GM23338 (cell line): ENCODE measurements at regions not wholly inside any gene's neighbourhood (a gene's known extent, or its start where the extent isn't known, plus 50 kb on each side); places are given as distances from the start of the nearest gene placed in this dataset.

ENCODE experiments used
- ATAC-seq: fragments of 200-7000 bp; cut with Tn5 transposase; 3 replicates; pipeline ENCODE4 v1.9.1; 2020
- DNase-seq: peaks from one replicate; pipeline ENCODE4 v3.0.0-alpha.2; 2015; ENCODE audit warnings: low spot score
- H2AFZ ChIP-seq: fragments of 200-600 bp; sonication (generic); 2 replicates; pipeline ENCODE4 v1.8.0; 2016; ENCODE audit warnings: antibody characterized with exemption, mild to moderate bottlenecking, moderate library complexity
- H3F3A ChIP-seq: fragments of 200-600 bp; sonication (generic); replicated peaks from 2 replicates; pipeline ENCODE4 v1.8.0; 2017; ENCODE audit warnings: antibody characterized with exemption, mixed run types, low read depth
- H3K27ac ChIP-seq: fragments of 200-600 bp; sonication (generic); 2 replicates; pipeline ENCODE4 v1.6.1; 2016; ENCODE audit warnings: low read depth
- H3K27me3 ChIP-seq: fragments of 200-600 bp; sonication (generic); 2 replicates; pipeline ENCODE4 v1.8.0; 2016; ENCODE audit warnings: mild to moderate bottlenecking, mixed run types, moderate library complexity; ENCODE audit not compliant: insufficient read depth
- H3K36me3 ChIP-seq: fragments of 200-600 bp; sonication (generic); 2 replicates; pipeline ENCODE4 v1.8.0; 2016; ENCODE audit warnings: mild to moderate bottlenecking; ENCODE audit not compliant: insufficient read depth
- H3K4me1 ChIP-seq: fragments of 200-600 bp; sonication (generic); 2 replicates; pipeline ENCODE4 v1.8.0; 2016; ENCODE audit warnings: mild to moderate bottlenecking, moderate library complexity; ENCODE audit not compliant: insufficient read depth
- H3K4me2 ChIP-seq: fragments of 200-600 bp; sonication (generic); 2 replicates; pipeline ENCODE4 v1.7.1; 2017; ENCODE audit warnings: mixed run types
- H3K4me3 ChIP-seq: fragments of 200-600 bp; sonication (generic); 2 replicates; pipeline ENCODE4 v1.6.1; 2016; ENCODE audit warnings: mixed run types
- H3K79me2 ChIP-seq: fragments of 200-600 bp; sonication (generic); replicated peaks from 2 replicates; pipeline ENCODE4 v1.8.0; 2017; ENCODE audit warnings: mild to moderate bottlenecking; ENCODE audit not compliant: insufficient read depth
- H3K9me2 ChIP-seq: fragments of 200-600 bp; sonication (generic); 2 replicates; pipeline ENCODE4 v1.8.0; 2017; ENCODE audit not compliant: insufficient read depth
- H4K20me1 ChIP-seq: fragments of 200-600 bp; sonication (generic); replicated peaks from 2 replicates; pipeline ENCODE4 v1.8.0; 2017; ENCODE audit warnings: mild to moderate bottlenecking; ENCODE audit not compliant: insufficient read depth
- H3K27ac Mint-ChIP-seq: 2 replicates; pipeline ENCODE4 v1.8.0; 2020; ENCODE audit warnings: inconsistent platforms, mild to moderate bottlenecking, moderate library complexity, mixed read lengths
- H3K27me3 Mint-ChIP-seq: 3 replicates; pipeline ENCODE4 v1.8.0; 2022; ENCODE audit warnings: low read depth, mild to moderate bottlenecking, moderate library complexity, mixed read lengths, inconsistent platforms; ENCODE audit not compliant: insufficient read depth, poor library complexity
- H3K36me3 Mint-ChIP-seq: 3 replicates; pipeline ENCODE4 v1.8.0; 2021; ENCODE audit warnings: low read depth, mild to moderate bottlenecking, inconsistent platforms, moderate library complexity, mixed read lengths
- H3K4me1 Mint-ChIP-seq: 3 replicates; pipeline ENCODE4 v1.8.0; 2020; ENCODE audit warnings: mild to moderate bottlenecking, inconsistent platforms, mixed read lengths
- H3K4me3 Mint-ChIP-seq: 3 replicates; pipeline ENCODE4 v1.8.0; 2021; ENCODE audit warnings: moderate library complexity, mild to moderate bottlenecking, inconsistent platforms, mixed read lengths
- H3K9me3 Mint-ChIP-seq: 3 replicates; pipeline ENCODE4 v1.8.0; 2020; ENCODE audit warnings: moderate library complexity, mild to moderate bottlenecking, inconsistent platforms, mixed read lengths
- CREB1 ChIP-seq: fragments of 250-450 bp; sonication (Bioruptor Pico); IDR thresholded peaks from 2 replicates; pipeline ENCODE4 v1.5.0; 2020; ENCODE audit warnings: low read depth, mild to moderate bottlenecking, moderate library complexity
- ETS1 ChIP-seq: IDR thresholded peaks from 2 replicates; pipeline ENCODE4 v1.6.1; 2016; ENCODE audit warnings: antibody characterized with exemption
- EZH2 ChIP-seq: fragments of 200-600 bp; sonication (generic); IDR thresholded peaks from one replicate; pipeline ENCODE4 v1.8.0; 2017; ENCODE audit warnings: antibody characterized with exemption, mild to moderate bottlenecking, low read depth; ENCODE audit not compliant: unreplicated experiment
- EZH2phosphoT487 ChIP-seq: fragments of 200-600 bp; sonication (generic); IDR thresholded peaks from one replicate; pipeline ENCODE4 v1.8.1; 2018; ENCODE audit warnings: antibody characterized with exemption; ENCODE audit not compliant: unreplicated experiment
- JUNB ChIP-seq: IDR thresholded peaks from one replicate; pipeline ENCODE4 v1.6.1; 2016; ENCODE audit warnings: antibody characterized with exemption; ENCODE audit not compliant: unreplicated experiment
- NANOG ChIP-seq: IDR thresholded peaks from 2 replicates; pipeline ENCODE4 v1.6.1; 2016; ENCODE audit warnings: antibody characterized with exemption, borderline replicate concordance
- POLR2AphosphoS5 ChIP-seq: IDR thresholded peaks from 2 replicates; pipeline ENCODE4 v1.6.1; 2016; ENCODE audit warnings: antibody characterized with exemption, low read depth
- REST ChIP-seq: IDR thresholded peaks from one replicate; pipeline ENCODE4 v1.6.1; 2018; ENCODE audit warnings: antibody characterized with exemption; ENCODE audit not compliant: unreplicated experiment
- STAT1 ChIP-seq: IDR thresholded peaks from one replicate; pipeline ENCODE4 v1.6.1; 2016; ENCODE audit warnings: antibody characterized with exemption; ENCODE audit not compliant: unreplicated experiment
- ZNF114 ChIP-seq: fragments of 250-450 bp; sonication (Bioruptor Pico); IDR thresholded peaks from 2 replicates; pipeline ENCODE4 v1.5.0; 2020; ENCODE audit warnings: mild to moderate bottlenecking, moderate library complexity
- ZNF331 ChIP-seq: fragments of 250-450 bp; sonication (Bioruptor Pico); IDR thresholded peaks from 2 replicates; pipeline ENCODE4 v1.5.0; 2020; ENCODE audit warnings: low read depth, mild to moderate bottlenecking, moderate library complexity
- TF ChIP-seq, protein P1 (sequence below), 2 experiments: fragments of 200-600 bp in 1 of 2; sonication (generic) in 1 of 2; conservative IDR thresholded peaks; 2 replicates each; pipeline versions ENCODE4 v1.5.1 to v1.6.1; 2016 to 2017; ENCODE audit warnings: antibody characterized with exemption in 2 of 2, low read depth in 2 of 2, mild to moderate bottlenecking in 2 of 2, moderate library complexity in 1 of 2
- TF ChIP-seq, protein P2 (sequence below): fragments of 250-450 bp; sonication (Bioruptor Pico); IDR thresholded peaks from 2 replicates; pipeline ENCODE4 v1.5.0; 2020; ENCODE audit warnings: mild to moderate bottlenecking, moderate library complexity

DNA sequence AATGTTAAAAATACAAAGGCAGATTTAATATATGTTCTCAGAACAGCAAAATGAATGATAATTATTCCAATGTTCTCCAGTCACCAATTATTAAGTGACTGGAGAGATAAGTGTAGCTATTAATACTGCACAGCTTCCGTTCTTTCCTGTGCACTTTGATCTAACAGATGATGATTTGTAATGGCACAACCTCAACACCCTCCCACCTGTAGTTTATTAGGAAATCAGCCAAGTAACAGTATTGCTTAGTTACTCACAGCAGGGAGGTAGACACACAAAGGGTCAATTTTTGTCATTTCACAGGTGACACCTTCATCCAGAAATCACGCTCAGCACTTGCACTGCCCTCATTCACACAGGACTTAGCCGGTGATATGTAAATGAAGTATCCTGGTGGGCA lies 688.1 kb downstream of the EPHA3 start:
- no peaks in the 10 kb centered on the region for H3K36me3 Mint-ChIP-seq
- DNase-seq (no peak), ATAC-seq (no peak)
- no peaks in the 10 kb centered on the region for H3K27me3 Mint-ChIP-seq
- Histone ChIP-seq H3F3A (no peaks in the 10 kb centered on the region), H3K36me3 (no peaks in the 10 kb centered on the region), H3K4me3 (no peak overlapping the region), H3K4me2 (no peak overlapping the region), H3K9me2 (no peaks in the 10 kb centered on the region), H3K79me2 (no peaks in the 10 kb centered on the region), H2AFZ (no peak overlapping the region), H3K4me1 (no peaks in the 10 kb centered on the region), H3K27ac (no peak overlapping the region), H3K27me3 (no peaks in the 10 kb centered on the region), H4K20me1 (no peaks in the 10 kb centered on the region)
- TF ChIP-seq EZH2phosphoT487, result no peak
- TF ChIP-seq EZH2, result no peak
- no peak for TF ChIP-seq CREB1 (CRISPR knock-in tag)
- TF ChIP-seq REST, result no peak
- TF ChIP-seq ZNF331 (CRISPR knock-in tag), result no peak
- TF ChIP-seq STAT1, result no peak
- no peak for TF ChIP-seq JUNB
- TF ChIP-seq ZNF114 (CRISPR knock-in tag), result no peak
- TF ChIP-seq, protein P1, sequence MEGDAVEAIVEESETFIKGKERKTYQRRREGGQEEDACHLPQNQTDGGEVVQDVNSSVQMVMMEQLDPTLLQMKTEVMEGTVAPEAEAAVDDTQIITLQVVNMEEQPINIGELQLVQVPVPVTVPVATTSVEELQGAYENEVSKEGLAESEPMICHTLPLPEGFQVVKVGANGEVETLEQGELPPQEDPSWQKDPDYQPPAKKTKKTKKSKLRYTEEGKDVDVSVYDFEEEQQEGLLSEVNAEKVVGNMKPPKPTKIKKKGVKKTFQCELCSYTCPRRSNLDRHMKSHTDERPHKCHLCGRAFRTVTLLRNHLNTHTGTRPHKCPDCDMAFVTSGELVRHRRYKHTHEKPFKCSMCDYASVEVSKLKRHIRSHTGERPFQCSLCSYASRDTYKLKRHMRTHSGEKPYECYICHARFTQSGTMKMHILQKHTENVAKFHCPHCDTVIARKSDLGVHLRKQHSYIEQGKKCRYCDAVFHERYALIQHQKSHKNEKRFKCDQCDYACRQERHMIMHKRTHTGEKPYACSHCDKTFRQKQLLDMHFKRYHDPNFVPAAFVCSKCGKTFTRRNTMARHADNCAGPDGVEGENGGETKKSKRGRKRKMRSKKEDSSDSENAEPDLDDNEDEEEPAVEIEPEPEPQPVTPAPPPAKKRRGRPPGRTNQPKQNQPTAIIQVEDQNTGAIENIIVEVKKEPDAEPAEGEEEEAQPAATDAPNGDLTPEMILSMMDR (conservative IDR thresholded peaks at IDR 0.05; ENCODE audit: low read depth in 2 of 2), result no peak
- TF ChIP-seq ETS1, result no peak
- TF ChIP-seq POLR2AphosphoS5, result no peak
- TF ChIP-seq NANOG, result no peak
- TF ChIP-seq, protein P2, sequence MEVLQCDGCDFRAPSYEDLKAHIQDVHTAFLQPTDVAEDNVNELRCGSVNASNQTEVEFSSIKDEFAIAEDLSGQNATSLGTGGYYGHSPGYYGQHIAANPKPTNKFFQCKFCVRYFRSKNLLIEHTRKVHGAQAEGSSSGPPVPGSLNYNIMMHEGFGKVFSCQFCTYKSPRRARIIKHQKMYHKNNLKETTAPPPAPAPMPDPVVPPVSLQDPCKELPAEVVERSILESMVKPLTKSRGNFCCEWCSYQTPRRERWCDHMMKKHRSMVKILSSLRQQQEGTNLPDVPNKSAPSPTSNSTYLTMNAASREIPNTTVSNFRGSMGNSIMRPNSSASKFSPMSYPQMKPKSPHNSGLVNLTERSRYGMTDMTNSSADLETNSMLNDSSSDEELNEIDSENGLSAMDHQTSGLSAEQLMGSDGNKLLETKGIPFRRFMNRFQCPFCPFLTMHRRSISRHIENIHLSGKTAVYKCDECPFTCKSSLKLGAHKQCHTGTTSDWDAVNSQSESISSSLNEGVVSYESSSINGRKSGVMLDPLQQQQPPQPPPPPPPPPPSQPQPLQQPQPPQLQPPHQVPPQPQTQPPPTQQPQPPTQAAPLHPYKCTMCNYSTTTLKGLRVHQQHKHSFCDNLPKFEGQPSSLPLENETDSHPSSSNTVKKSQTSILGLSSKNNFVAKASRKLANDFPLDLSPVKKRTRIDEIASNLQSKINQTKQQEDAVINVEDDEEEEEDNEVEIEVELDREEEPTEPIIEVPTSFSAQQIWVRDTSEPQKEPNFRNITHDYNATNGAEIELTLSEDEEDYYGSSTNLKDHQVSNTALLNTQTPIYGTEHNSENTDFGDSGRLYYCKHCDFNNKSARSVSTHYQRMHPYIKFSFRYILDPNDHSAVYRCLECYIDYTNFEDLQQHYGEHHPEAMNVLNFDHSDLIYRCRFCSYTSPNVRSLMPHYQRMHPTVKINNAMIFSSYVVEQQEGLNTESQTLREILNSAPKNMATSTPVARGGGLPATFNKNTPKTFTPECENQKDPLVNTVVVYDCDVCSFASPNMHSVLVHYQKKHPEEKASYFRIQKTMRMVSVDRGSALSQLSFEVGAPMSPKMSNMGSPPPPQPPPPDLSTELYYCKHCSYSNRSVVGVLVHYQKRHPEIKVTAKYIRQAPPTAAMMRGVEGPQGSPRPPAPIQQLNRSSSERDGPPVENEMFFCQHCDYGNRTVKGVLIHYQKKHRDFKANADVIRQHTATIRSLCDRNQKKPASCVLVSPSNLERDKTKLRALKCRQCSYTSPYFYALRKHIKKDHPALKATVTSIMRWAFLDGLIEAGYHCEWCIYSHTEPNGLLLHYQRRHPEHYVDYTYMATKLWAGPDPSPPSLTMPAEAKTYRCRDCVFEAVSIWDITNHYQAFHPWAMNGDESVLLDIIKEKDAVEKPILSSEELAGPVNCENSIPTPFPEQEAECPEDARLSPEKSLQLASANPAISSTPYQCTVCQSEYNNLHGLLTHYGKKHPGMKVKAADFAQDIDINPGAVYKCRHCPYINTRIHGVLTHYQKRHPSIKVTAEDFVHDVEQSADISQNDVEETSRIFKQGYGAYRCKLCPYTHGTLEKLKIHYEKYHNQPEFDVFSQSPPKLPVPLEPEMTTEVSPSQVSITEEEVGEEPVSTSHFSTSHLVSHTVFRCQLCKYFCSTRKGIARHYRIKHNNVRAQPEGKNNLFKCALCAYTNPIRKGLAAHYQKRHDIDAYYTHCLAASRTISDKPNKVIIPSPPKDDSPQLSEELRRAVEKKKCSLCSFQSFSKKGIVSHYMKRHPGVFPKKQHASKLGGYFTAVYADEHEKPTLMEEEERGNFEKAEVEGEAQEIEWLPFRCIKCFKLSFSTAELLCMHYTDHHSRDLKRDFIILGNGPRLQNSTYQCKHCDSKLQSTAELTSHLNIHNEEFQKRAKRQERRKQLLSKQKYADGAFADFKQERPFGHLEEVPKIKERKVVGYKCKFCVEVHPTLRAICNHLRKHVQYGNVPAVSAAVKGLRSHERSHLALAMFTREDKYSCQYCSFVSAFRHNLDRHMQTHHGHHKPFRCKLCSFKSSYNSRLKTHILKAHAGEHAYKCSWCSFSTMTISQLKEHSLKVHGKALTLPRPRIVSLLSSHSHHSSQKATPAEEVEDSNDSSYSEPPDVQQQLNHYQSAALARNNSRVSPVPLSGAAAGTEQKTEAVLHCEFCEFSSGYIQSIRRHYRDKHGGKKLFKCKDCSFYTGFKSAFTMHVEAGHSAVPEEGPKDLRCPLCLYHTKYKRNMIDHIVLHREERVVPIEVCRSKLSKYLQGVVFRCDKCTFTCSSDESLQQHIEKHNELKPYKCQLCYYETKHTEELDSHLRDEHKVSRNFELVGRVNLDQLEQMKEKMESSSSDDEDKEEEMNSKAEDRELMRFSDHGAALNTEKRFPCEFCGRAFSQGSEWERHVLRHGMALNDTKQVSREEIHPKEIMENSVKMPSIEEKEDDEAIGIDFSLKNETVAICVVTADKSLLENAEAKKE (CRISPR knock-in tag), result no peak
- no peaks in the 10 kb centered on the region for H3K9me3 Mint-ChIP-seq
- H3K4me3 Mint-ChIP-seq, result no peak overlapping the region
- peaks cover 6% of the 10 kb centered on the region; the same call in 2 of the 3 replicates for H3K4me1 Mint-ChIP-seq
- no peak overlapping the region for H3K27ac Mint-ChIP-seq
